Neural cell (in vitro differentiated cells): ENCODE measurements at regions not wholly inside any gene's neighbourhood (a gene's known extent, or its start where the extent isn't known, plus 50 kb on each side); places are given as distances from the start of the nearest gene placed in this dataset.
"Not testable (repeated sequence)": the region's sequence is repeated elsewhere in the genome, so short reads cannot be mapped to it uniquely, and the experiment has no call there.

Source experiments
- H2AFZ ChIP-seq: fragments of 200-600, 300-800 bp; sonication (generic), shearing (Covaris generic); 2 replicates; pipeline ENCODE4 v1.6.0; 2014; ENCODE audit warnings: low read depth, mild to moderate bottlenecking, antibody characterized with exemption, low read length, moderate library complexity
- H3F3A ChIP-seq: fragments of 200-600 bp; shearing (Covaris generic); 2 replicates; pipeline ENCODE4 v1.6.1; 2016; ENCODE audit warnings: mild to moderate bottlenecking, moderate library complexity, mixed read lengths, antibody characterized with exemption, low read length; ENCODE audit not compliant: insufficient read depth, poor library complexity, severe bottlenecking
- H3K27ac ChIP-seq: fragments of 200-600, 300-800 bp; sonication (generic), shearing (Covaris generic); 2 replicates; pipeline ENCODE4 v1.5.1; 2014; ENCODE audit warnings: mild to moderate bottlenecking, low read length, moderate library complexity
- H3K27me3 ChIP-seq: fragments of 300-800, 200-600 bp; sonication (generic), shearing (Covaris generic); 2 replicates; pipeline ENCODE4 v1.6.0; 2014; ENCODE audit warnings: mild to moderate bottlenecking, low read depth, low read length, moderate library complexity; ENCODE audit not compliant: insufficient read depth
- H3K36me3 ChIP-seq: fragments of 300-800, 200-600 bp; sonication (generic), shearing (Covaris generic); 2 replicates; pipeline ENCODE4 v1.5.1; 2014; ENCODE audit warnings: mild to moderate bottlenecking, antibody characterized with exemption, low read length, moderate library complexity; ENCODE audit not compliant: insufficient read depth
- H3K4me2 ChIP-seq: fragments of 300-800, 200-600 bp; sonication (generic), shearing (Covaris generic); 2 replicates; pipeline ENCODE4 v1.6.0; 2014; ENCODE audit warnings: mild to moderate bottlenecking, low read length
- H3K4me3 ChIP-seq: fragments of 300-800, 200-600 bp; sonication (generic), shearing (Covaris generic); 2 replicates; pipeline ENCODE4 v1.5.1; 2014; ENCODE audit warnings: mild to moderate bottlenecking, low read length, moderate library complexity
- H3K79me2 ChIP-seq: fragments of 200-600 bp; shearing (Covaris generic); replicated peaks from 2 replicates; pipeline ENCODE4 v1.6.0; 2014; ENCODE audit warnings: mild to moderate bottlenecking, low read length, moderate library complexity; ENCODE audit not compliant: insufficient read depth
- H3K9ac ChIP-seq: fragments of 300-800, 200-600 bp; sonication (generic), shearing (Covaris generic); 2 replicates; pipeline ENCODE4 v1.6.1; 2016; ENCODE audit warnings: mild to moderate bottlenecking, low read length, mixed read lengths
- H3K9me2 ChIP-seq: fragments of 200-600 bp; shearing (Covaris generic); 2 replicates; pipeline ENCODE4 v1.6.1; 2016; ENCODE audit warnings: mild to moderate bottlenecking, low read length, mixed read lengths; ENCODE audit not compliant: insufficient read depth
- H3K9me3 ChIP-seq: fragments of 200-600, 300-800 bp; sonication (generic), shearing (Covaris generic); 2 replicates; pipeline ENCODE4 v1.6.1; 2016; ENCODE audit warnings: mild to moderate bottlenecking, mixed run types, low read length, moderate library complexity, mixed read lengths
- H4K20me1 ChIP-seq: fragments of 200-600 bp; shearing (Covaris generic); 2 replicates; pipeline ENCODE4 v1.6.1; 2016; ENCODE audit warnings: mild to moderate bottlenecking, mixed run types; ENCODE audit not compliant: insufficient read depth

DNA sequence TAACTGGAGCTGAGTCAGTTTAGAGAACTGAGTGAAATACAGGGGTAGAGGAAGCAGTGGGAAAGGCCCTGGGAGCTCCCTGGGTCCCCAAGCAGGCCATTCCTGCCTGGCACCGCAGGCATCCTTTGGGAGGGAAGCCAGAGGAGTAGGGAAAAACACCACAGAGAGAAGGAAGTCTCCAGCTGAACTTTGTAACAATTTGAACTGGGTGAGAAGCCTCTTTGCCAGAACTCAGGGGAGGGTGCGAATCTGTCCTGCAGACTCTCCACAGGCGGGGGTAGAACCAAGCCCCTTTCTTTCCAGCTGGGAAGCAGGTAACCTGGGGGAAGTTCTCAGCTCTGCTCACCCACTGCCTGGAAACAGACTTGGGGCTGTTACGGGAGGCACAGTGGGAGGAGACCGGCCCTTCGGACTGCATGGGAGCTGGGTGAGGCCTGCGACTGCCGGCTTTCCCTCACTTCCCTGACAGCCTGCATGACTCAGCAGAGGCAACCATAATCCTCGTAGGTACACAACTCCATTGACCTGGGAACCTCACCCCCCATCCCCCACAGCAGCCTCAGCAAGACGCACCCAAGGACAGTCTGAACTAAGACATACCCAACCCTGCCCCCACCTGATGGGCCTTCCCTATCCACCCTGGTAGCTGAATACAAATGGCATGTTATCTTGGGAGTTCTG is 110.1 kb downstream of the ARHGAP11B start:
- not testable (repeated sequence) for H3K9me2 ChIP-seq, H3F3A ChIP-seq, H3K27ac ChIP-seq, H4K20me1 ChIP-seq, H3K36me3 ChIP-seq, H3K79me2 ChIP-seq, H3K27me3 ChIP-seq, H3K9ac ChIP-seq, H2AFZ ChIP-seq, H3K4me2 ChIP-seq, H3K9me3 ChIP-seq, H3K4me3 ChIP-seq

GRCh38 chr15:30742796-30743195 is 116.9 kb downstream of the ARHGAP11B start:
- H3K27me3 ChIP-seq, H3K27ac ChIP-seq, H3K9me2 ChIP-seq, H3K4me2 ChIP-seq, H3K9ac ChIP-seq, H3K36me3 ChIP-seq, H3F3A ChIP-seq, H3K79me2 ChIP-seq, H3K4me3 ChIP-seq, H3K9me3 ChIP-seq, H2AFZ ChIP-seq, H4K20me1 ChIP-seq: not testable (repeated sequence)

DNA sequence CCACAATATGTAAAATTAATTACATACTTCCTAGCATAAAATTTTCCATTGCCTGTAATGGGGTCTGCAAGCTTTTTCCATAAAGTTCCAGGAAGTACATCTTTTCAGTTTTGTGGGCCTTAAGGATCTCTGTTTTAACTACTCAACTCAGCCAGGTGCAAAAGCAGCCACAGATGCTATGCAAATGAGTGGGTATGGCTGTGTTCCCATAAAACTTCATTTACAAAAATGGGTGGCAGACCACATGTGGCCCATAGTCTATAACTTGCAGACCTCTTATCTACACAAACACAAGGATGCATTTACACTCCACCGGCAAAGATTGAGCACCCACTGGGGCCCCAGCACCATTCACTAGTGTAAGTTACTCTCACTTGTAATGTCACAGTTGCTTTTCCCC is 123.1 kb downstream of the ARHGAP11B start:
- H3K27me3 ChIP-seq, H3K79me2 ChIP-seq, H3K36me3 ChIP-seq, H3K27ac ChIP-seq, H4K20me1 ChIP-seq, H2AFZ ChIP-seq, H3K9me3 ChIP-seq, H3K4me2 ChIP-seq, H3K9me2 ChIP-seq, H3K9ac ChIP-seq, H3K4me3 ChIP-seq, H3F3A ChIP-seq: not testable (repeated sequence)

DNA sequence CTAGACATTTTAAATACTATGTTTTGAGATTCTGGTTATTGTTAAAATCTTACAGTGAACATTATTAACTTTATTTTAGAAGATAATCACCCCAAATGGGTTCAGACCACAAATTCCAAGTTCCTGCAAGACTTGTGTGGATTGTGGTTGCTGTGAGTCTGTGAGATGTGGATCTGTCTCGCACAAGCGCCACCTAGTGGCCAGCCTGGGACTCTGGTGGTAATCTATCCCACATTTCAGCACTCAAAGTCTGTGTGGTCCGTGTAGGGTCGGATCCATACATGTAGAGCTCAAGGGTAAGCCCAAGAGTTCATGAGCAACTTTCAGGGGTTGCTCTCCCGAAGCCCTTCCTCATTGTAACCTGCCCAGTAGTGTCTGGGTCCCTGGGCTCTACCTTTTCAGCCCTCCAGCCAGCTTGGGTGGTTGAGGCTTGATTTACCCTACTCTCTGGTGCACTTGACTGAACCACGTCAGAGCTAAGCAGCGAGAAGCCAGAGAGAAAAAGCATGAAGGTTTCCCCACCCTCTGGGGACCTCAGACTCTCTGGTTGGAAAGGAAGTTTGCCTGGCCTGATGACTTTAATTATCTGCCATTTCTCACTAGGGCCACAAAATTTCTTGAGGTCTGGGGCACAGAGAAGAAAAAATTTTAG is 129.2 kb downstream of the ARHGAP11B start:
- H3K27me3 ChIP-seq, H2AFZ ChIP-seq, H3K36me3 ChIP-seq, H3K9ac ChIP-seq, H3K9me3 ChIP-seq, H3K9me2 ChIP-seq, H3K4me3 ChIP-seq, H3F3A ChIP-seq, H3K4me2 ChIP-seq, H3K79me2 ChIP-seq, H3K27ac ChIP-seq, H4K20me1 ChIP-seq: not testable (repeated sequence)

- H3K9ac ChIP-seq, H3K36me3 ChIP-seq, H4K20me1 ChIP-seq, H3K9me3 ChIP-seq, H2AFZ ChIP-seq, H3K27me3 ChIP-seq, H3K4me2 ChIP-seq, H3K27ac ChIP-seq, H3F3A ChIP-seq, H3K9me2 ChIP-seq, H3K4me3 ChIP-seq, H3K79me2 ChIP-seq: not testable (repeated sequence)
These were observed 134.7 kb downstream of the ARHGAP11B start for GRCh38 chr15:30760633-30761032.

DNA sequence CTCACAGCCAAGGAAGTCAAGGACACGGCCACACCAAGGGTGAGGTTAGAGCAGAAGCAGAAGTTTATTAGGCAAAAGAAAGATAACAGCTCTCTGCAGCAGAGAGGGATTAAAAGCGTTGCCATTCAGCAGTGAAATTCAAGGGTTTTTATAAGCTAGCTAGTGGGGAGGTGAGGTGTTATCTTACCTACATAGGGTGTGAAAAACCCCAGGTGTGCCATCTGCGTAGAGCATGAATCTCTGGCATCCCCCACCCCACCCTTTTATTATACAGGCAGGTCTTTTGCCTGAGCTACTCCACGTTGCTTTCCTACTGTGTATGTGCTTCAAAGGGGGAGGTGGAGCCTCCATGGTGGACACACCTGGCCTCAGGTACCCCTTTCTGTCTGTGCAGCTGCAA is 135.4 kb downstream of the ARHGAP11B start:
- H3K4me2 ChIP-seq, H3K27ac ChIP-seq, H3K79me2 ChIP-seq, H3F3A ChIP-seq, H3K36me3 ChIP-seq, H3K4me3 ChIP-seq, H3K27me3 ChIP-seq, H2AFZ ChIP-seq, H3K9me3 ChIP-seq, H4K20me1 ChIP-seq, H3K9me2 ChIP-seq, H3K9ac ChIP-seq: not testable (repeated sequence)

DNA sequence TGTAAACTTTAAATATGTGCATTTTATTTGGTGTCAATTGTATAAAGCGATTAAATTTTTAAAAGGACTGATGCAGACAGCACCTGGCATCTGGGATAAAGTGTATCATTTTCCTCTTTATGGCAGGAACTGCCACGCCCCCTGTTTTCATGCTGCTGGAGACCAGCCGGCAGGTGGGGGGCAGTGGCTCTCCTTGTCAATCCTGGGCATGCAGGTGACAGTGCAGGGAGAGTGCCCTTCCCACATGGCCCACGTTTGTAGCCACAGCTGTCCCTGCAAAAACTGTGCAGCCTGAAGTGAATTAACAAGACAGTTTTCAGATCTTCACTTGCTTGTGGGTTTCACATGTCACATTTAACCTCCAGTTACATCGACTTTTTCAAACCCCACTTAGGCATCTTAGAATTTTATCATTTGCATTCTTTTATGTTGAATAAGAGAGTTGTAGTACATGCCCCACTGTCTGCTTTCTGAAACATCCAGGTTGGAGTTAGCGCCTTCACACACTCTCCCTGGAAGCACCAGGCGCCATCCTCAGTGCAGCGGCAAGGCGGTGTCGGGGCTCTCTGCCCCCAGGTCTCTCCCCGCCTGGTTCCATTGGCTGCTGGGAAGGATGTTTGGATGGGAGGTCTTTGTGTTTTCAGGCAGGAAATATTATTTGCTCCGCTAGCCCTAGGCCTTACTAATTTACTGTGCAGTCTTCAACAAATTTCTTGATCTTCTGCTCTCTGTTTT is 134.2 kb upstream of the FAN1 start:
- H3K9me2 ChIP-seq, H3K4me3 ChIP-seq, H3K79me2 ChIP-seq, H4K20me1 ChIP-seq, H3K9ac ChIP-seq, H2AFZ ChIP-seq, H3K27me3 ChIP-seq, H3K4me2 ChIP-seq, H3K36me3 ChIP-seq, H3K27ac ChIP-seq, H3K9me3 ChIP-seq, H3F3A ChIP-seq: not testable (repeated sequence)
